ENCODE measurements at regions not wholly inside any gene's neighbourhood (a gene's known extent, or its start where the extent isn't known, plus 50 kb on each side); places are given as distances from the start of the nearest gene placed in this dataset.

GRCh38 chr4:30258949-30259348 lies 461.2 kb upstream of the PCDH7 start:
- no peaks in the 10 kb centered on the region for H3K4me1 ChIP-seq (ENCODE audit: insufficient read depth)
- no peaks in the 10 kb centered on the region for H3K36me3 ChIP-seq (replicated peaks; ENCODE audit: insufficient read depth, low read depth)
- H3K9me3 ChIP-seq (ENCODE audit: low read depth) = no peaks in the 10 kb centered on the region
- no peak for TF ChIP-seq CTCF (IDR thresholded peaks at IDR 0.05; ENCODE audit: poor library complexity)
- TF ChIP-seq EZH2 (IDR thresholded peaks at IDR 0.05; ENCODE audit: borderline replicate concordance) = no peak
- TF ChIP-seq EZH2phosphoT487 (IDR thresholded peaks at IDR 0.05; ENCODE audit: low read depth, severe bottlenecking, unreplicated experiment) = no peak
- no peak overlapping the region for H2AFZ ChIP-seq
- no peak overlapping the region for H3K4me2 ChIP-seq
- no peaks in the 10 kb centered on the region for H4K20me1 ChIP-seq (ENCODE audit: insufficient read depth, poor library complexity, severe bottlenecking)
- DNase-seq (ENCODE audit: low spot score) = no peak
- H3K4me3 ChIP-seq = no peak overlapping the region
- H3K9me2 ChIP-seq (replicated peaks; ENCODE audit: insufficient read depth) = no peaks in the 10 kb centered on the region
- no peaks in the 10 kb centered on the region for H3K27me3 ChIP-seq
- 82% methylated on average over 3 of the region's 3 CpGs for WGBS (ENCODE audit: low lambda C conversion rate, missing lambda C conversion rate)
- H3K79me2 ChIP-seq = no peaks in the 10 kb centered on the region
- H3K27ac ChIP-seq = no peak overlapping the region

GRCh38 chr4:30262379-30262778 lies 457.8 kb upstream of the PCDH7 start:
- Histone ChIP-seq H3K9me2 (replicated peaks; ENCODE audit: insufficient read depth) (no peaks in the 10 kb centered on the region), H3K4me3 (no peak overlapping the region)
- WGBS (ENCODE audit: low lambda C conversion rate, missing lambda C conversion rate) = 66% methylated on average over 2 of the region's 2 CpGs

DNA sequence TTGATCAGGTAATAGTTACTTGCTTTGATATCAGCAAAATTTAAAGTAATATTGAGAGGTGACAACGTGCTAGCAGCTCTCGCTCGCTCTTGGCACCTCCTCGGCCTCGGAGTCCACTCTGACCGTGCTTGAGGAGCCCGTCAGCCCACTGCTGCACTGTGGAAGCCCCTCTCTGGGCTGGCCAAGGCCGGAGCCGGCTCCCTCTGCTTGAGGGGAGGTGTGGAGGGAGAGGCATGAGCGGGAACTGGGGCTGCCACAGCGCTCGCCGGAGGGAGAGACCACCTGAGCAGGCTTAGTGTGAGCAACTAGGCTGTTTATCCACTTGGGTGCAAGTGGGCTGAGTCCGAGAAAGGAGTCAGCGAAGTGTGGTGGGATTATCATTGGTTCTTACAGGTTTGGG lies 455.7 kb upstream of the PCDH7 start:
- Histone ChIP-seq H4K20me1 (ENCODE audit: insufficient read depth, poor library complexity, severe bottlenecking) (no peaks in the 10 kb centered on the region), H3K4me1 (ENCODE audit: insufficient read depth) (no peaks in the 10 kb centered on the region), H3K4me3 (no peak overlapping the region), H3K27me3 (no peaks in the 10 kb centered on the region), H3K9me2 (replicated peaks; ENCODE audit: insufficient read depth) (no peaks in the 10 kb centered on the region), H3K9me3 (ENCODE audit: low read depth) (no peaks in the 10 kb centered on the region), H3K79me2 (no peaks in the 10 kb centered on the region), H3K36me3 (replicated peaks; ENCODE audit: insufficient read depth, low read depth) (no peaks in the 10 kb centered on the region), H3K27ac (no peak overlapping the region), H2AFZ (no peak overlapping the region), H3K4me2 (no peak overlapping the region)
- DNase-seq (ENCODE audit: low spot score) = no peak
- 95% methylated on average over 15 of the region's 15 CpGs for WGBS (ENCODE audit: low lambda C conversion rate, missing lambda C conversion rate)
- no peak for TF ChIP-seq CTCF (IDR thresholded peaks at IDR 0.05; ENCODE audit: poor library complexity)

More at GRCh38 chr4:30262379-30262778, 457.8 kb upstream of the PCDH7 start:
- DNase-seq (ENCODE audit: low spot score) = no peak
- Histone ChIP-seq H3K27me3 (no peaks in the 10 kb centered on the region), H4K20me1 (ENCODE audit: insufficient read depth, poor library complexity, severe bottlenecking) (no peaks in the 10 kb centered on the region), H2AFZ (no peak overlapping the region), H3K9me3 (ENCODE audit: low read depth) (no peaks in the 10 kb centered on the region), H3K79me2 (no peaks in the 10 kb centered on the region), H3K4me2 (no peak overlapping the region), H3K36me3 (replicated peaks; ENCODE audit: insufficient read depth, low read depth) (no peaks in the 10 kb centered on the region), H3K4me1 (ENCODE audit: insufficient read depth) (no peaks in the 10 kb centered on the region), H3K27ac (no peak overlapping the region)
- TF ChIP-seq EZH2 (IDR thresholded peaks at IDR 0.05; ENCODE audit: borderline replicate concordance) (no peak), CTCF (IDR thresholded peaks at IDR 0.05; ENCODE audit: poor library complexity) (no peak), EZH2phosphoT487 (IDR thresholded peaks at IDR 0.05; ENCODE audit: low read depth, severe bottlenecking, unreplicated experiment) (no peak)

DNA sequence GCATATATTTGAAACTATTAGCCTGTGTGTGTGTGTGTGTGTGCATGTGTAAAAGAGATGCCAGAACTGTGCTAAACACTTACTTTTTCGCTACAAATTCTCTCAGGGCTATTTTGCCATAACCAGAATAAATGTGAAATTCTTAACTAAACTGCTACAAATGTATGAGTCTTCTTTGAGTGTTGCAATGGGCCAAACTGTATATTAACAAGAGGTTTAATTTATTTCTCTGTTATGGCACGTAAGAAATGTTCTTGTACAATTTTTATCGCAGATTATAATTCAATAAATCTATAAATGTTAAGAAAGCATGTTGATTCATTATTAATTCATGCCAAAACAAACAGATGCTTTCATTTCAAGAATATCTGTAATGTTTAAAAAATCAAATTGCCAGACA lies 454.5 kb upstream of the PCDH7 start:
- DNase-seq (ENCODE audit: low spot score) = no peak
- 87% methylated on average over 3 of the region's 3 CpGs for WGBS (ENCODE audit: low lambda C conversion rate, missing lambda C conversion rate)
- Histone ChIP-seq H4K20me1 (ENCODE audit: insufficient read depth, poor library complexity, severe bottlenecking) (no peaks in the 10 kb centered on the region), H2AFZ (no peak overlapping the region), H3K9me2 (replicated peaks; ENCODE audit: insufficient read depth) (no peaks in the 10 kb centered on the region), H3K27me3 (no peaks in the 10 kb centered on the region), H3K79me2 (no peaks in the 10 kb centered on the region), H3K27ac (no peak overlapping the region), H3K36me3 (replicated peaks; ENCODE audit: insufficient read depth, low read depth) (no peaks in the 10 kb centered on the region), H3K9me3 (ENCODE audit: low read depth) (no peaks in the 10 kb centered on the region), H3K4me1 (ENCODE audit: insufficient read depth) (no peaks in the 10 kb centered on the region), H3K4me2 (no peak overlapping the region), H3K4me3 (no peak overlapping the region)
- no peak for TF ChIP-seq EZH2 (IDR thresholded peaks at IDR 0.05; ENCODE audit: borderline replicate concordance)
- no peak for TF ChIP-seq EZH2phosphoT487 (IDR thresholded peaks at IDR 0.05; ENCODE audit: low read depth, severe bottlenecking, unreplicated experiment)
- no peak for TF ChIP-seq CTCF (IDR thresholded peaks at IDR 0.05; ENCODE audit: poor library complexity)

Measured in hepatocyte (in vitro differentiated cells).